GM19397 (cell line): ENCODE measurements at regions not wholly inside any gene's neighbourhood (a gene's known extent, or its start where the extent isn't known, plus 50 kb on each side); places are given as distances from the start of the nearest gene placed in this dataset.
A peak's percentile ranks its signal among the peaks of the same experiment; 100 is the strongest.

Experiments used
- ATAC-seq: cut with Tn5 transposase; IDR thresholded peaks from one replicate; pipeline ENCODE4 v1.9.1; 2021; ENCODE audit warnings: mild to moderate bottlenecking, moderate library complexity; ENCODE audit not compliant: unreplicated experiment

GRCh38 chr13:103192511-103193135, 126.4 kb upstream of the SLC10A2 start:
- ATAC-seq, result no peak

GRCh38 chr13:103190841-103191240, 124.6 kb upstream of the SLC10A2 start:
- ATAC-seq, result no peak

- ATAC-seq, result peak; percentile 42
Observed at GRCh38 chr13:103188713-103189326, 122.6 kb upstream of the SLC10A2 start.

GRCh38 chr13:103187721-103188156, 121.5 kb upstream of the SLC10A2 start:
- no peak for ATAC-seq

GRCh38 chr13:103184413-103184812, 118.2 kb upstream of the SLC10A2 start:
- peak; percentile 36 for ATAC-seq

GRCh38 chr13:103178986-103179943, 113.0 kb upstream of the SLC10A2 start:
- ATAC-seq, result no peak

- ATAC-seq, result no peak
Observed at GRCh38 chr13:103174966-103175365, 108.7 kb upstream of the SLC10A2 start.

GRCh38 chr13:103168901-103169508, 102.8 kb upstream of the SLC10A2 start:
- no peak for ATAC-seq

GRCh38 chr13:103164251-103164650, 98.0 kb upstream of the SLC10A2 start:
- no peak for ATAC-seq

- no peak for ATAC-seq
Observed at GRCh38 chr13:103161476-103161875, 95.3 kb upstream of the SLC10A2 start.

GRCh38 chr13:103157434-103158145, 91.4 kb upstream of the SLC10A2 start:
- no peak for ATAC-seq

GRCh38 chr13:103157016-103157415, 90.8 kb upstream of the SLC10A2 start:
- ATAC-seq, result no peak

GRCh38 chr13:103156346-103156998, 90.3 kb upstream of the SLC10A2 start:
- no peak for ATAC-seq

GRCh38 chr13:103153466-103153865, 87.2 kb upstream of the SLC10A2 start:
- no peak for ATAC-seq

- no peak for ATAC-seq
Observed at GRCh38 chr13:103147961-103148360, 81.7 kb upstream of the SLC10A2 start.

GRCh38 chr13:103145442-103145841, 79.2 kb upstream of the SLC10A2 start:
- ATAC-seq, result no peak

- ATAC-seq, result no peak
Observed at GRCh38 chr13:103143432-103143831, 77.2 kb upstream of the SLC10A2 start.

- no peak for ATAC-seq
Observed at GRCh38 chr13:103142151-103142550, 75.9 kb upstream of the SLC10A2 start.

- peak; percentile 80 for ATAC-seq
Observed at GRCh38 chr13:103140001-103140671, 73.9 kb upstream of the SLC10A2 start.
